GM23338 (cell line): ENCODE measurements at regions not wholly inside any gene's neighbourhood (a gene's known extent, or its start where the extent isn't known, plus 50 kb on each side); places are given as distances from the start of the nearest gene placed in this dataset. TPM values are rescaled to one million over a fixed set of nuclear protein-coding genes. Genes with fewer than 3 reads are reported as not detected.

Experiments used
- small RNA-seq: library from RNA; depleted of rRNA; stranded (forward); fragments of <200 nt; gene quantifications from one replicate; pipeline ENCODE3, GENCODE V24; 2014; ENCODE audit warnings: low replicate concordance

Small RNA genes lying in the stretch of these regions (small RNA-seq; reads per million reads assigned to genes)
- not detected for gene PIEZO1P1
